ENCODE measurements at regions not wholly inside any gene's neighbourhood (a gene's known extent, or its start where the extent isn't known, plus 50 kb on each side); places are given as distances from the start of the nearest gene placed in this dataset.

GRCh38 chr14:97230051-97230450 is 432.9 kb downstream of the VRK1 start:
- TF ChIP-seq CTCF (IDR thresholded peaks at IDR 0.05; ENCODE audit: extremely low read depth in 1 of 2, insufficient read depth in 1 of 2, low read depth in 1 of 2, low read length in 2 of 2) (no peak), MAX (IDR thresholded peaks at IDR 0.05; ENCODE audit: insufficient read depth, insufficient read length) (no peak)
